ENCODE measurements at regions not wholly inside any gene's neighbourhood (a gene's known extent, or its start where the extent isn't known, plus 50 kb on each side); places are given as distances from the start of the nearest gene placed in this dataset.

GRCh38 chr10:109783286-109783685 is 140.0 kb downstream of the XPNPEP1 start:
- no peak for TF ChIP-seq POLR2A (IDR thresholded peaks at IDR 0.05)
- TF ChIP-seq CTCF (IDR thresholded peaks at IDR 0.05): no peak
- TF ChIP-seq EP300 (IDR thresholded peaks at IDR 0.05): no peak
- no peak for TF ChIP-seq POLR2AphosphoS5 (IDR thresholded peaks at IDR 0.05)
